ENCODE measurements at regions not wholly inside any gene's neighbourhood (a gene's known extent, or its start where the extent isn't known, plus 50 kb on each side); places are given as distances from the start of the nearest gene placed in this dataset.

DNA sequence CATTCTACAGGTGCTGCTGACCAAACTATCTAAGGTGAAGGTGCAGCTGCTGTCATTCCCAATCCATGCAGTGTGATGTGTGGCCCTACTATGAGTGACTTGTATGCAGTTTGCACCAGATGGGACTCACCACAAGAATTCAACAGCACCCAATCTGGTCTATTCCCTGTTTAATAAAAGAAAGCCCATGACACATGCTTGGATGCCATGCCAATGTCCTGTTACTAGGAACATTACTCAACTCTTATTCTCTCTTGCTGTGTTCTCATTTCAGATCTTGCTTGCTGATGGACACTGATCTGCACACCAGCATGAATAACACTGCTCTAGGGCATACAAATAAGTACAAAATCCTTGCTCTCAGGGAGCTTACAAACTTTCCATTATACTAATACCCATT lies 221.6 kb upstream of the CDYL start:
- Histone ChIP-seq H3K27ac (no peak overlapping the region), H3K9me3 (replicated peaks in 1 of 3) (no peaks in the 10 kb centered on the region), H3K4me1 (replicated peaks in 1 of 2) (no peaks in the 10 kb centered on the region), H3K27me3 (no peaks in the 10 kb centered on the region), H3K36me3 (replicated peaks in 1 of 2) (no peaks in the 10 kb centered on the region), H3K4me3 (no peak overlapping the region)
- intact Hi-C loops (cut with DNase I) = no loop called here
- TF ChIP-seq, protein P1, sequence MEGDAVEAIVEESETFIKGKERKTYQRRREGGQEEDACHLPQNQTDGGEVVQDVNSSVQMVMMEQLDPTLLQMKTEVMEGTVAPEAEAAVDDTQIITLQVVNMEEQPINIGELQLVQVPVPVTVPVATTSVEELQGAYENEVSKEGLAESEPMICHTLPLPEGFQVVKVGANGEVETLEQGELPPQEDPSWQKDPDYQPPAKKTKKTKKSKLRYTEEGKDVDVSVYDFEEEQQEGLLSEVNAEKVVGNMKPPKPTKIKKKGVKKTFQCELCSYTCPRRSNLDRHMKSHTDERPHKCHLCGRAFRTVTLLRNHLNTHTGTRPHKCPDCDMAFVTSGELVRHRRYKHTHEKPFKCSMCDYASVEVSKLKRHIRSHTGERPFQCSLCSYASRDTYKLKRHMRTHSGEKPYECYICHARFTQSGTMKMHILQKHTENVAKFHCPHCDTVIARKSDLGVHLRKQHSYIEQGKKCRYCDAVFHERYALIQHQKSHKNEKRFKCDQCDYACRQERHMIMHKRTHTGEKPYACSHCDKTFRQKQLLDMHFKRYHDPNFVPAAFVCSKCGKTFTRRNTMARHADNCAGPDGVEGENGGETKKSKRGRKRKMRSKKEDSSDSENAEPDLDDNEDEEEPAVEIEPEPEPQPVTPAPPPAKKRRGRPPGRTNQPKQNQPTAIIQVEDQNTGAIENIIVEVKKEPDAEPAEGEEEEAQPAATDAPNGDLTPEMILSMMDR (IDR thresholded peaks at IDR 0.05) = no peak
- TF ChIP-seq POLR2A (IDR thresholded peaks at IDR 0.05) = no peak
- no peak for DNase-seq

DNA sequence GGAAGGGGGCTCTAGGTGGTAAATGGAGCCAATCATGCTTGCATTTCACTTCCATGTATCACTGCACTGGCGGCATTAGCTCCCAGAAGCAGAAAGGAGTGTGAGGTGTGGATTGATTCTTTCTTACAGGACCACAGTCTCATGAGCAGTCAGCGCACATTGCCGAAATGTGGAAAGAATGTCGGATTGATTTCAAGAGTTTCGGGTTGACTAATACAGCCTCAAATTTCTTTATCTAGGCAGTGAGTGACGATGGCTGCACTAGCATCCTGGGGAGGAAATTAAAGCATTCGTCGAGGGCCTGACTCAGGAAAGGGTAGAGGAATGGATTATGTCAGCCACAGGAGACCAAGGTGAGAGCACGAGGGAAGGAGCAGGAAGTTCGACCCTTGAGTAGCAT lies 222.8 kb upstream of the CDYL start:
- Histone ChIP-seq H3K27ac (no peak overlapping the region), H3K36me3 (replicated peaks in 1 of 2) (no peaks in the 10 kb centered on the region), H3K9me3 (replicated peaks in 1 of 3) (no peaks in the 10 kb centered on the region), H3K4me1 (replicated peaks in 1 of 2) (no peaks in the 10 kb centered on the region), H3K27me3 (no peaks in the 10 kb centered on the region), H3K4me3 (no peak overlapping the region)
- no peak for DNase-seq
- intact Hi-C loops (cut with DNase I) = no loop called here
- 80 to 86% (median 84%) methylated on average over 10 of the region's 10 CpGs for WGBS, 4 donors
- TF ChIP-seq POLR2A (IDR thresholded peaks at IDR 0.05) = no peak

DNA sequence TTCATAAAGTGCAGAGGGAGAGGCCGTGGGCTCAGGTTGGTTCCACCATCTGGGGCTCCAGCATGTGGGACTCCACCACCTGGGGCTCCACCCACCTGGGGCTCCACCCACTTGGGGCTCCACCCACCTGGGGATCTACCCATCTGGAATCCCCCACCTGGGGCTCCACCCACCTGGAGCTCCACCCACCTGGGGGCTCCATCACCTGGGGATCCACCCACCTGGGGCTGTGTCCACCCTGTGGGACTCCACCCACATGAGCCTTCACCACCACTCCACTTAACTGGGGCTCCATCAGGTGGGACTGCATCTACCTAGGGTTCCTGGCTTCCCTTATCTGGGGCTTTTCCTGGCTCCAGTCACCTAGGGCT lies 226.0 kb upstream of the CDYL start:
- WGBS, 4 donors = 90 to 100% (median 93%) methylated on average over 1 of the region's 1 CpG
- H3K4me3 ChIP-seq = no peak overlapping the region
- no peaks in the 10 kb centered on the region for H3K4me1 ChIP-seq (replicated peaks in 1 of 2)
- no peaks in the 10 kb centered on the region for H3K9me3 ChIP-seq (replicated peaks in 1 of 3)
- no peaks in the 10 kb centered on the region for H3K27me3 ChIP-seq
- no peak overlapping the region for H3K27ac ChIP-seq
- DNase-seq = no peak
- no peaks in the 10 kb centered on the region for H3K36me3 ChIP-seq (replicated peaks in 1 of 2)
- TF ChIP-seq POLR2A (IDR thresholded peaks at IDR 0.05) = no peak
- TF ChIP-seq, protein P1 (IDR thresholded peaks at IDR 0.05) = no peak
- intact Hi-C loops (cut with DNase I) = no loop called here

DNA sequence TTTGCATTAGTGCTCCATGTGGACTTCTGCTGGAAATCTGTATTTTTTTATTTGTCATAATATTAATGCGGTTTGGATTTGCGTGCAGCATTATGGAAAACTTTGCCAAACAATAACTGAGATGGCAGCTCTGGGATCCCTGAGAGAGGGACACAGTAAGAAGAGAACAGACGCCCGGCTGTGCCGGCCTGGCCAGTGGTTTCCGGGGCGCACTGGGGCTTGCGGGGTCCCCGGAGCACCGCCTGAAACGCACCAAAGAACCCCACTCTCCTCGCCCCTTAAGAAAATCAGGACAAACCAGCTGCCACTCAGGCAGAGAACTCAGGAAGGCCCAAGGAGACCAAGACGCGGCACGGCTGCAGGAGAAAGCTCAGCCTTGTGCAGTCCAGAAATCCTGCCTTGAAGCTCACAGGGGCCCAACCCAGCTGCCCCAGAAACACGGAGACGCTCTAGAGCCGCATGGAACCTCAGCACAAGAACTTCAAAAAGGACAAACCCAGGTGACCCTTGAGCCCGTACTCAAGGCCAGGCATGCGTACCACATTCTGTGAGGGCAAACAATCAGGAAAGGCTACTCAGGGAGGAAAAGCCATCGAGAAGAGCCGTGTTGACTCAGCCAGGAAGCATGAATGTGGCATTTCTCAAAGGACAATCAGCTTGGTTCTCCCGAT lies 226.5 kb upstream of the CDYL start:
- no peak for DNase-seq
- intact Hi-C loops (cut with DNase I) = no loop called here
- no peaks in the 10 kb centered on the region for H3K4me1 ChIP-seq (replicated peaks in 1 of 2)
- H3K9me3 ChIP-seq (replicated peaks in 1 of 3) = no peaks in the 10 kb centered on the region
- no peaks in the 10 kb centered on the region for H3K36me3 ChIP-seq (replicated peaks in 1 of 2)
- no peak overlapping the region for H3K4me3 ChIP-seq
- no peaks in the 10 kb centered on the region for H3K27me3 ChIP-seq
- no peak overlapping the region for H3K27ac ChIP-seq
- WGBS, 4 donors = 90 to 96% (median 95%) methylated on average over 22 to 23 of the region's 23 CpGs
- no peak for TF ChIP-seq POLR2A (IDR thresholded peaks at IDR 0.05)
- TF ChIP-seq, protein P1 (IDR thresholded peaks at IDR 0.05) = no peak

DNA sequence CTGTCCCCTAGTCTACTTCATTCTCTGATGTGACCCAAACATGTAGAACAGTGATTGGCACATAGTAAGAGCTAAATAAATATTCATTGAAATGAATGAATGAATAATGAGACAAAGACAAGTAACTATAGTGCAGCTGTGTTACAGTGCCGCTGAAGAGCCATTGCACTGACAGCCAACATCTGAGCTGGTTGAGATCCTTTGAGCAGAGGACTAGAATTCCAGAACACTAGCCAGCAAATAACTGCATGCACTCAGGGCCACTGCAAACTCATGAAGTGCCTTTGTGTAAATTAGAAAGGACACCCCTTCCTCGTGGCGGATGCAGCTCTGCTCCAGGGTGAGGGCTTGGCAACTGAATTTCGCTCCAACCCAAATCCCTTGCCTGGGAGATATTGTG lies 230.3 kb upstream of the CDYL start:
- Histone ChIP-seq H3K36me3 (replicated peaks in 1 of 2) (no peaks in the 10 kb centered on the region), H3K4me3 (no peak overlapping the region), H3K27me3 (no peaks in the 10 kb centered on the region), H3K27ac (no peak overlapping the region), H3K4me1 (replicated peaks in 1 of 2) (no peaks in the 10 kb centered on the region), H3K9me3 (replicated peaks in 1 of 3) (no peaks in the 10 kb centered on the region)
- DNase-seq = no peak
- intact Hi-C loops (cut with DNase I) = no loop called here
- 32 to 91% (median 68%) methylated on average over 3 to 4 of the region's 4 CpGs for WGBS, 4 donors
- TF ChIP-seq, protein P1 (IDR thresholded peaks at IDR 0.05) = no peak
- no peak for TF ChIP-seq POLR2A (IDR thresholded peaks at IDR 0.05)

All from adrenal gland (tissue), 9 donors.